ENCODE measurements at regions not wholly inside any gene's neighbourhood (a gene's known extent, or its start where the extent isn't known, plus 50 kb on each side); places are given as distances from the start of the nearest gene placed in this dataset.
A peak's percentile ranks its signal among the peaks of the same experiment; 100 is the strongest.
"Not testable (repeated sequence)": the region's sequence is repeated elsewhere in the genome, so short reads cannot be mapped to it uniquely, and the experiment has no call there.

DNA sequence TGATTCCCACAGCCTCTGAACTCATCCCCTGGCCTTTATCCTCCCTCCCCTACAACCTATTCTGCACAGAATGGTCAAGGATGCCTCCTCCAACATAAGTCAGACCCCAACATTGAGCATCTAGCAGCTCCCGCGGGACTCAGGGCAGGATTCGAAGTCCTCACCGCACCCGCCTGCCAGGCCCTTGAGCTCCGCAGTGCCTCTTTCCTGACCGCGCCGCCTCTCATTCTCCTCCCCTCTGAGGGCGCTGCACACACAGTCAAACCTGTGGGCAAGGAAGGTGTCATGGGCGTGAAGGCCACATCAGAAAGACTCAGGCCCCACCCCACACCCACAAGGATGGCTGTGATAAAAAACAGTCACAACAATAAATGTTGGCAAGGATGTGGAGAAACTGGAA is 84.1 kb downstream of the CPZ start:
- no peaks in the 10 kb centered on the region for H3K4me1 ChIP-seq (ENCODE audit: insufficient read depth, low read length)
- POLR2A ChIA-PET, result no interaction called here
- H3K27ac Mint-ChIP-seq, result no peak overlapping the region
- H3K36me3 Mint-ChIP-seq, result no peaks in the 10 kb centered on the region
- H3K4me1 Mint-ChIP-seq, result no peaks in the 10 kb centered on the region
- DNase-seq, result no peak
- H3K9me3 Mint-ChIP-seq, result peaks cover 0 to 7% (median 5%) of the 10 kb centered on the region in 5 donors
- H3K27me3 ChIP-seq (ENCODE audit: insufficient read depth, low read length, poor library complexity, severe bottlenecking), result no peaks in the 10 kb centered on the region
- H3K9me3 ChIP-seq (ENCODE audit: low read length), result no peaks in the 10 kb centered on the region
- CTCF ChIA-PET, result no interaction called here
- H3K4me3 Mint-ChIP-seq, result no peak overlapping the region
- H3K27ac ChIP-seq (ENCODE audit: low read depth, low read length), result no peak overlapping the region
- H3K27me3 Mint-ChIP-seq, result peaks cover 0 to 6% of the 10 kb centered on the region in 2 donors
- no peaks in the 10 kb centered on the region for H3K36me3 ChIP-seq (ENCODE audit: insufficient read depth, low read length)
- H3K4me3 ChIP-seq (ENCODE audit: low read length), result no peak overlapping the region

GRCh38 chr4:8675906-8676305 is 83.3 kb downstream of the CPZ start:
- no peak overlapping the region for H3K4me3 ChIP-seq (ENCODE audit: low read length)
- no peak overlapping the region for H3K27ac ChIP-seq (ENCODE audit: low read depth, low read length)
- peaks cover 0 to 6% of the 10 kb centered on the region in 2 donors for H3K27me3 Mint-ChIP-seq
- H3K9me3 ChIP-seq (ENCODE audit: low read length), result no peaks in the 10 kb centered on the region
- peaks cover 0 to 7% (median 5%) of the 10 kb centered on the region in 5 donors for H3K9me3 Mint-ChIP-seq
- H3K4me1 Mint-ChIP-seq, result no peaks in the 10 kb centered on the region
- H3K4me1 ChIP-seq (ENCODE audit: insufficient read depth, low read length), result no peaks in the 10 kb centered on the region
- no peaks in the 10 kb centered on the region for H3K36me3 Mint-ChIP-seq
- no peak overlapping the region for H3K4me3 Mint-ChIP-seq
- ChIA-PET CTCF (no interaction called here), POLR2A (no interaction called here)
- no peaks in the 10 kb centered on the region for H3K36me3 ChIP-seq (ENCODE audit: insufficient read depth, low read length)
- H3K27me3 ChIP-seq (ENCODE audit: insufficient read depth, low read length, poor library complexity, severe bottlenecking), result no peaks in the 10 kb centered on the region
- DNase-seq, result no peak
- H3K27ac Mint-ChIP-seq, result no peak overlapping the region

DNA sequence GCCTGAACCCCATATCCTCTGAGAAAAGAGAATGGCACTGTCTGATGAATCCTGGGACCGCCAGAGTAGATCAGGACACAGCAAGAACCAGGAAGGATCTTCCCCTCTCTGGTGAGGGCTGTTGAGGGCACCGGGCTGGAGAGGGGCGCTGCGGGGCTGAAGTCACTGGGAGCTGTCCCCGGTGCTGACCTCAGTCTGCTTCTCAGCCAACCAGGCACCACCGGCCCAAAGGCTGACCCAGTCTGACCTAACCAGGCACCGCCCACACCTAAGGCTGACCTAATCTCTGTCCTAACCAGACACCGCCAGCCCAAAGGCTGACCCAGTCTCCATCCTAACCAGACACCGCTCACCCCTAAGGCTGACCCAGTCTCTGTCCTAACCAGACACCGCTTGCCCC is 82.8 kb downstream of the CPZ start:
- H3K4me3 Mint-ChIP-seq, result no peak overlapping the region
- no peaks in the 10 kb centered on the region for H3K36me3 ChIP-seq (ENCODE audit: insufficient read depth, low read length)
- peaks cover 0 to 6% of the 10 kb centered on the region in 2 donors for H3K27me3 Mint-ChIP-seq
- H3K27ac ChIP-seq (ENCODE audit: low read depth, low read length), result no peak overlapping the region
- H3K9me3 ChIP-seq (ENCODE audit: low read length), result no peaks in the 10 kb centered on the region
- H3K27ac Mint-ChIP-seq, result no peak overlapping the region
- H3K4me3 ChIP-seq (ENCODE audit: low read length), result no peak overlapping the region
- ChIA-PET POLR2A (no interaction called here), CTCF (no interaction called here)
- no peaks in the 10 kb centered on the region for H3K27me3 ChIP-seq (ENCODE audit: insufficient read depth, low read length, poor library complexity, severe bottlenecking)
- H3K4me1 Mint-ChIP-seq, result no peaks in the 10 kb centered on the region
- H3K9me3 Mint-ChIP-seq, result peaks cover 0 to 7% (median 5%) of the 10 kb centered on the region in 5 donors
- H3K36me3 Mint-ChIP-seq, result no peaks in the 10 kb centered on the region
- no peak for DNase-seq
- no peaks in the 10 kb centered on the region for H3K4me1 ChIP-seq (ENCODE audit: insufficient read depth, low read length)

GRCh38 chr4:8674311-8674885 is 81.8 kb downstream of the CPZ start:
- Histone ChIP-seq H3K4me1 (ENCODE audit: insufficient read depth, low read length) (no peaks in the 10 kb centered on the region), H3K27ac (ENCODE audit: low read depth, low read length) (no peak overlapping the region), H3K27me3 (ENCODE audit: insufficient read depth, low read length, poor library complexity, severe bottlenecking) (no peaks in the 10 kb centered on the region), H3K36me3 (ENCODE audit: insufficient read depth, low read length) (no peaks in the 10 kb centered on the region), H3K4me3 (ENCODE audit: low read length) (no peak overlapping the region), H3K9me3 (ENCODE audit: low read length) (no peaks in the 10 kb centered on the region)
- Mint-ChIP-seq H3K36me3 (no peaks in the 10 kb centered on the region), H3K4me3 (no peak overlapping the region), H3K4me1 (no peaks in the 10 kb centered on the region), H3K9me3 (peaks cover 0 to 7% (median 5%) of the 10 kb centered on the region in 5 donors), H3K27me3 (peaks cover 0 to under 1% of the 10 kb centered on the region in 2 donors), H3K27ac (no peak overlapping the region)
- POLR2A ChIA-PET, result no interaction called here
- CTCF ChIA-PET, result no interaction called here
- no peak for DNase-seq

DNA sequence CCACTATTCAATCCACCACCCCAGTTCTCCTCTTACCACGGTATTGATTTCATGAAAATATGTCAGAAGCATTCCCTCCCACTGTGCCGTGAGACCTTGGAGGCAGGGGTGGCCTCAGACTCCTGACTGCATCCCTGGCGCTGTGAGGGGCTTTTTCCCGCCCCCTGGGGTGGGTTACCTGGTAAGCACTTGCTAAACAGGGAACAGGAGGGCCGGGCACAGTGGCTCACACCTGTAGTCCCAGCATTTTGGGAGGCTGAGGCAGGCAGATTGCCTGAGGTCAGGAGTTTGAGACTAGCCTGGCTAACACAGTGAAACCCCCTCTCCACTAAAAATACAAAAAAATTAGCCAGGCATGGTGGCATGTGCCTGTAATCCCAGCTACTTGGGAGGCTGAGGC is 80.5 kb downstream of the CPZ start:
- CTCF ChIA-PET; H3K27ac Mint-ChIP-seq; DNase-seq; H3K27ac ChIP-seq (ENCODE audit: low read depth, low read length); H3K4me1 Mint-ChIP-seq; H3K27me3 ChIP-seq (ENCODE audit: insufficient read depth, low read length, poor library complexity, severe bottlenecking); H3K9me3 ChIP-seq (ENCODE audit: low read length); H3K9me3 Mint-ChIP-seq; H3K4me3 Mint-ChIP-seq; H3K27me3 Mint-ChIP-seq; H3K36me3 Mint-ChIP-seq; H3K36me3 ChIP-seq (ENCODE audit: insufficient read depth, low read length); H3K4me3 ChIP-seq (ENCODE audit: low read length); POLR2A ChIA-PET; H3K4me1 ChIP-seq (ENCODE audit: insufficient read depth, low read length): not testable (repeated sequence)

DNA sequence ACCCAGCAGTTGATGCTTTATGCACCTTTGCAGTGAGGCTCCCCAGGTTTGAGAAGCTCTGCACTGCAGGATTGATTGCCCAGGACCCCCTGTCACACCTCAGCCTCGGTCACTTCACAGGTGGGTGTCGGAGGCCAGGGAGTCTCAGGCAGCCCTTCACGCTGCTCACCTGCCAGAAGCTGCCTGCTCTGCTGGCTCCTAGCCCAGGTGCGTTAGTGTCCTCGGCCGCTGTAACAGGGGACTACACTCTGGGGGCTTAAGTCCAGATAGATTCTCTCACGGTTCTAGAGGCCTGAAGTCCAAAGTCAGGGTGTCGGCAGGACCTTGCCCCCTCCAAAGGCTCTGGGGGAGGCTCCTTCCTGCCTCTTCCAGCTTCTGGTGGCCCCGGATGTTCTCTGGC is 79.9 kb downstream of the CPZ start:
- CTCF ChIA-PET, result no interaction called here
- Histone ChIP-seq H3K27ac (ENCODE audit: low read depth, low read length) (no peak overlapping the region), H3K36me3 (ENCODE audit: insufficient read depth, low read length) (no peaks in the 10 kb centered on the region), H3K4me3 (ENCODE audit: low read length) (no peak overlapping the region), H3K4me1 (ENCODE audit: insufficient read depth, low read length) (no peaks in the 10 kb centered on the region), H3K27me3 (ENCODE audit: insufficient read depth, low read length, poor library complexity, severe bottlenecking) (no peaks in the 10 kb centered on the region), H3K9me3 (ENCODE audit: low read length) (no peaks in the 10 kb centered on the region)
- POLR2A ChIA-PET, result no interaction called here
- peaks cover 0 to 5% (median 5%) of the 10 kb centered on the region in 5 donors for H3K9me3 Mint-ChIP-seq
- DNase-seq, result no peak
- peaks cover 0 to 4% of the 10 kb centered on the region in 2 donors for H3K27me3 Mint-ChIP-seq
- H3K27ac Mint-ChIP-seq, result no peak overlapping the region
- H3K4me1 Mint-ChIP-seq, result no peaks in the 10 kb centered on the region
- H3K4me3 Mint-ChIP-seq, result no peak overlapping the region
- no peaks in the 10 kb centered on the region for H3K36me3 Mint-ChIP-seq

- CTCF ChIA-PET, result no interaction called here
Observed at GRCh38 chr4:8671712-8672290, 79.2 kb downstream of the CPZ start.

More at GRCh38 chr4:8671712-8672290, 79.2 kb downstream of the CPZ start:
- Histone ChIP-seq H3K9me3 (ENCODE audit: low read length) (no peaks in the 10 kb centered on the region), H3K27me3 (ENCODE audit: insufficient read depth, low read length, poor library complexity, severe bottlenecking) (no peaks in the 10 kb centered on the region), H3K4me1 (ENCODE audit: insufficient read depth, low read length) (no peaks in the 10 kb centered on the region), H3K27ac (ENCODE audit: low read depth, low read length) (no peak overlapping the region), H3K36me3 (ENCODE audit: insufficient read depth, low read length) (no peaks in the 10 kb centered on the region), H3K4me3 (ENCODE audit: low read length) (no peak overlapping the region)
- H3K27me3 Mint-ChIP-seq, result peaks cover 0 to 4% of the 10 kb centered on the region in 2 donors
- peak overlapping the region in 1 of 8 donors; percentile 2 for H3K27ac Mint-ChIP-seq
- H3K4me1 Mint-ChIP-seq, result no peaks in the 10 kb centered on the region
- no peaks in the 10 kb centered on the region for H3K36me3 Mint-ChIP-seq
- H3K9me3 Mint-ChIP-seq, result peaks cover 0 to 4% (median under 1%) of the 10 kb centered on the region in 5 donors
- DNase-seq, result no peak
- POLR2A ChIA-PET, result no interaction called here
- no peak overlapping the region for H3K4me3 Mint-ChIP-seq

Measured in CD8-positive, alpha-beta memory T cell (primary cell).